Panc1 (cell line): ENCODE measurements at regions not wholly inside any gene's neighbourhood (a gene's known extent, or its start where the extent isn't known, plus 50 kb on each side); places are given as distances from the start of the nearest gene placed in this dataset.

Experiments
- ATAC-seq: fragments of 200-7000 bp; cut with Tn5 transposase; 2 replicates; pipeline ENCODE4 v1.9.1; 2020; ENCODE audit warnings: mild to moderate bottlenecking, moderate library complexity
- BruUV-seq: library from RNA; stranded (reverse); fragments of 400-500 nt; replicated peaks from 2 replicates; lab custom pipeline; 2021; lab: Mats Ljungman, UMichigan
- CTCF ChIA-PET: fragments of 300-600 bp; sonication (Branson Sonifier 250); formaldehyde crosslinking; loops from one replicate; lab custom pipeline; 2022; ENCODE audit warnings: antibody characterized with exemption; lab: Charles Lee
- POLR2A ChIA-PET: fragments of 300-600 bp; sonication (Branson Sonifier 250); formaldehyde crosslinking; loops from one replicate; lab custom pipeline; 2022; ENCODE audit warnings: antibody characterized with exemption; lab: Charles Lee
- DNase-seq: peaks from one replicate; pipeline ENCODE4 v3.0.0-alpha.2; 2010; ENCODE audit warnings: low read depth, low spot score
- H3K27ac ChIP-seq: 2 replicates; pipeline ENCODE4 v1.5.1; 2011; ENCODE audit warnings: mild to moderate bottlenecking, low read length, inconsistent platforms
- H3K27me3 ChIP-seq: fragments of 200-500 bp; sonication (Bioruptor generic); 2 replicates; pipeline ENCODE4 v1.6.0; 2014; ENCODE audit warnings: low read length, inconsistent platforms; ENCODE audit not compliant: control insufficient read depth, insufficient read depth
- H3K36me3 ChIP-seq: fragments of 200-500 bp; sonication (Bioruptor generic); 2 replicates; pipeline ENCODE4 v1.5.1; 2014; ENCODE audit warnings: inconsistent platforms, mild to moderate bottlenecking, low read length, moderate library complexity; ENCODE audit not compliant: control insufficient read depth, insufficient read depth
- H3K4me1 ChIP-seq: 2 replicates; pipeline ENCODE4 v1.5.1; 2011; ENCODE audit warnings: inconsistent platforms, mild to moderate bottlenecking, low read length, moderate library complexity; ENCODE audit not compliant: control insufficient read depth, insufficient read depth
- H3K4me3 ChIP-seq, 2 experiments: 2 replicates each; pipeline ENCODE4 v1.5.1; 2011 to 2012; ENCODE audit warnings: low read depth in 2 of 2, low read length in 2 of 2, mild to moderate bottlenecking in 2 of 2, inconsistent platforms in 1 of 2, moderate library complexity in 1 of 2
- H3K9me3 ChIP-seq: fragments of 200-500 bp; sonication (Bioruptor generic); 2 replicates; pipeline ENCODE4 v1.5.1; 2014; ENCODE audit warnings: low read depth, mild to moderate bottlenecking, inconsistent platforms, low read length, moderate library complexity; ENCODE audit not compliant: control insufficient read depth, insufficient read depth
- POLR2AphosphoS5 ChIP-seq: IDR thresholded peaks from 2 replicates; pipeline ENCODE4 v1.6.1; 2012; ENCODE audit warnings: mild to moderate bottlenecking, low read depth, low read length, moderate library complexity
- SIN3A ChIP-seq: IDR thresholded peaks from 2 replicates; pipeline ENCODE4 v1.6.1; 2012; ENCODE audit warnings: low read depth, mild to moderate bottlenecking, low read length, moderate library complexity, borderline replicate concordance; ENCODE audit not compliant: insufficient read depth
- TCF7L2 ChIP-seq: IDR thresholded peaks from 2 replicates; pipeline ENCODE4 v1.6.1; 2011; ENCODE audit warnings: mild to moderate bottlenecking, low read depth, low read length, inconsistent platforms
- in situ Hi-C: cut with HindIII; loops from 2 replicates; pipeline ENCODE4 v1.10.0; 2016; ENCODE audit warnings: low sequenced_read_pairs, low pct_unique_long_range_greater_than_20kb
- intact Hi-C: fragments of 100-400 bp; cut with micrococcal nuclease; formaldehyde crosslinking; loops from one replicate; pipeline ENCODE4 v1.10.0; 2022; ENCODE audit not compliant: unreplicated experiment
- TF ChIP-seq, protein P1 (sequence below), 2 experiments: IDR thresholded peaks; 2 replicates each; pipeline ENCODE4 v1.6.1; 2011 to 2012; ENCODE audit warnings: low read depth in 2 of 2, control low read depth in 1 of 2, low read length in 1 of 2, mild to moderate bottlenecking in 1 of 2, moderate library complexity in 1 of 2; ENCODE audit not compliant: insufficient read depth in 1 of 2
- TF ChIP-seq, protein P2 (sequence below): fragments of 450-650 bp; IDR thresholded peaks from 2 replicates; pipeline ENCODE4 v1.5.1; 2017; ENCODE audit warnings: mild to moderate bottlenecking

DNA sequence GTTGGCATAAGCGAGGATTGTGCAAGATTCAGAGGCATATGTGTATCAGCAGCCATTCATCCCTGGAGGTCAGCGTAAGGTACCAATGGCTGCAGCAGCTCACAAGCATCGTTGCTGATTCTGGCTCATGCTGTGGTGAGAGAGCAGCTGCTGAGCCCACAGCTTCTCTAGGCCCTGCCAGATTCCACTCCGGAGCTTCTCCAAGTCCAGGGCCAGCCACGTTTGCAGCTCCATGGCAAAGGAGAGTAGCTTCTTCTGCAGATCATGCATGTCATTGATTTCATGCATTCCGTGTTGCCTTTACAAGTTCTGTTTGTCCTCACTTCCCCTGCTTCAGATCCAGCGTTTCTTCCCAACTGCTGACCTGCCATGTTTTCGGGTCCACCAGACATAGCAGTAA is 474.8 kb upstream of the ID4 start:
- no peak for TF ChIP-seq POLR2AphosphoS5
- TF ChIP-seq, protein P1, sequence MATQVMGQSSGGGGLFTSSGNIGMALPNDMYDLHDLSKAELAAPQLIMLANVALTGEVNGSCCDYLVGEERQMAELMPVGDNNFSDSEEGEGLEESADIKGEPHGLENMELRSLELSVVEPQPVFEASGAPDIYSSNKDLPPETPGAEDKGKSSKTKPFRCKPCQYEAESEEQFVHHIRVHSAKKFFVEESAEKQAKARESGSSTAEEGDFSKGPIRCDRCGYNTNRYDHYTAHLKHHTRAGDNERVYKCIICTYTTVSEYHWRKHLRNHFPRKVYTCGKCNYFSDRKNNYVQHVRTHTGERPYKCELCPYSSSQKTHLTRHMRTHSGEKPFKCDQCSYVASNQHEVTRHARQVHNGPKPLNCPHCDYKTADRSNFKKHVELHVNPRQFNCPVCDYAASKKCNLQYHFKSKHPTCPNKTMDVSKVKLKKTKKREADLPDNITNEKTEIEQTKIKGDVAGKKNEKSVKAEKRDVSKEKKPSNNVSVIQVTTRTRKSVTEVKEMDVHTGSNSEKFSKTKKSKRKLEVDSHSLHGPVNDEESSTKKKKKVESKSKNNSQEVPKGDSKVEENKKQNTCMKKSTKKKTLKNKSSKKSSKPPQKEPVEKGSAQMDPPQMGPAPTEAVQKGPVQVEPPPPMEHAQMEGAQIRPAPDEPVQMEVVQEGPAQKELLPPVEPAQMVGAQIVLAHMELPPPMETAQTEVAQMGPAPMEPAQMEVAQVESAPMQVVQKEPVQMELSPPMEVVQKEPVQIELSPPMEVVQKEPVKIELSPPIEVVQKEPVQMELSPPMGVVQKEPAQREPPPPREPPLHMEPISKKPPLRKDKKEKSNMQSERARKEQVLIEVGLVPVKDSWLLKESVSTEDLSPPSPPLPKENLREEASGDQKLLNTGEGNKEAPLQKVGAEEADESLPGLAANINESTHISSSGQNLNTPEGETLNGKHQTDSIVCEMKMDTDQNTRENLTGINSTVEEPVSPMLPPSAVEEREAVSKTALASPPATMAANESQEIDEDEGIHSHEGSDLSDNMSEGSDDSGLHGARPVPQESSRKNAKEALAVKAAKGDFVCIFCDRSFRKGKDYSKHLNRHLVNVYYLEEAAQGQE (IDR thresholded peaks at IDR 0.05; ENCODE audit: insufficient read depth in 1 of 2, low read depth in 2 of 2, low read length in 1 of 2) = no peak
- TF ChIP-seq TCF7L2 = no peak
- TF ChIP-seq, protein P2, sequence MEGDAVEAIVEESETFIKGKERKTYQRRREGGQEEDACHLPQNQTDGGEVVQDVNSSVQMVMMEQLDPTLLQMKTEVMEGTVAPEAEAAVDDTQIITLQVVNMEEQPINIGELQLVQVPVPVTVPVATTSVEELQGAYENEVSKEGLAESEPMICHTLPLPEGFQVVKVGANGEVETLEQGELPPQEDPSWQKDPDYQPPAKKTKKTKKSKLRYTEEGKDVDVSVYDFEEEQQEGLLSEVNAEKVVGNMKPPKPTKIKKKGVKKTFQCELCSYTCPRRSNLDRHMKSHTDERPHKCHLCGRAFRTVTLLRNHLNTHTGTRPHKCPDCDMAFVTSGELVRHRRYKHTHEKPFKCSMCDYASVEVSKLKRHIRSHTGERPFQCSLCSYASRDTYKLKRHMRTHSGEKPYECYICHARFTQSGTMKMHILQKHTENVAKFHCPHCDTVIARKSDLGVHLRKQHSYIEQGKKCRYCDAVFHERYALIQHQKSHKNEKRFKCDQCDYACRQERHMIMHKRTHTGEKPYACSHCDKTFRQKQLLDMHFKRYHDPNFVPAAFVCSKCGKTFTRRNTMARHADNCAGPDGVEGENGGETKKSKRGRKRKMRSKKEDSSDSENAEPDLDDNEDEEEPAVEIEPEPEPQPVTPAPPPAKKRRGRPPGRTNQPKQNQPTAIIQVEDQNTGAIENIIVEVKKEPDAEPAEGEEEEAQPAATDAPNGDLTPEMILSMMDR = no peak
- no peak for TF ChIP-seq SIN3A
- H3K36me3 ChIP-seq = no peaks in the 10 kb centered on the region
- in situ Hi-C loops (no loop called here), intact Hi-C loops (no loop called here)
- H3K4me3 ChIP-seq = no peak overlapping the region
- no peaks in the 10 kb centered on the region for H3K9me3 ChIP-seq
- H3K4me1 ChIP-seq = no peaks in the 10 kb centered on the region
- no peaks in the 10 kb centered on the region for H3K27me3 ChIP-seq
- H3K27ac ChIP-seq = no peak overlapping the region
- DNase-seq = no peak
- ChIA-PET POLR2A (no interaction called here), CTCF (no interaction called here)
- no TSS peak for BruUV-seq
- no peak for ATAC-seq

DNA sequence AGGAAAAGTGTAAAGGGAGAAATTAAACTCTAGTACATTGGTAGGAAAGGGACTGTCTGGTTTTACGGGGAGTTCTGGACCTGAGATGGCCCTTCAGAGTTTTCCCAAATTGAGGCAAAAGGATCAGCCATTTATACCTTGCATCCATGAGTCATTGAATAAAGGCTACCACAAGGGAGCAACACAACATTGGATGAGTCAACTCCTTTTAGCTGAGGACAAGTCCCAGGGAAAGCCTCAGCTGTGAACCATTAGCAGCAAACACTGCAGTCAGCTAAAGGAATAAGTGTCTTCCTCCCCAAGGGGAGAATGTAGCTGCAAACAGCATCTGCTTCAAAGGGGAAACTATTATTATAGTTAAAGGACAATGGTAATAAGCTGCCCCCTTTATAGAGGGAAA is 468.7 kb upstream of the ID4 start:
- ATAC-seq = no peak
- Histone ChIP-seq H3K27me3 (no peaks in the 10 kb centered on the region), H3K4me1 (no peaks in the 10 kb centered on the region), H3K27ac (no peak overlapping the region), H3K9me3 (no peaks in the 10 kb centered on the region), H3K36me3 (no peaks in the 10 kb centered on the region), H3K4me3 (no peak overlapping the region)
- no peak for DNase-seq
- in situ Hi-C loops = no loop called here
- BruUV-seq = no TSS peak
- intact Hi-C loops = no loop called here
- TF ChIP-seq POLR2AphosphoS5 = no peak
- TF ChIP-seq, protein P1 (IDR thresholded peaks at IDR 0.05; ENCODE audit: insufficient read depth in 1 of 2, low read depth in 2 of 2, low read length in 1 of 2) = no peak
- no peak for TF ChIP-seq SIN3A
- TF ChIP-seq, protein P2 = no peak
- no peak for TF ChIP-seq TCF7L2
- CTCF ChIA-PET = no interaction called here
- POLR2A ChIA-PET = no interaction called here
